Dedifferentiated amniotic fluid mesenchymal stem cell (primary cell): ENCODE measurements at regions not wholly inside any gene's neighbourhood (a gene's known extent, or its start where the extent isn't known, plus 50 kb on each side); places are given as distances from the start of the nearest gene placed in this dataset.

Source experiments
- DNase-seq: peaks from one replicate; pipeline ENCODE4 v3.0.0-alpha.2; 2016; ENCODE audit errors: extremely low spot score

GRCh38 chr22:49181431-49181830 is 646.2 kb downstream of the BRD1 start:
- DNase-seq = no peak

DNA sequence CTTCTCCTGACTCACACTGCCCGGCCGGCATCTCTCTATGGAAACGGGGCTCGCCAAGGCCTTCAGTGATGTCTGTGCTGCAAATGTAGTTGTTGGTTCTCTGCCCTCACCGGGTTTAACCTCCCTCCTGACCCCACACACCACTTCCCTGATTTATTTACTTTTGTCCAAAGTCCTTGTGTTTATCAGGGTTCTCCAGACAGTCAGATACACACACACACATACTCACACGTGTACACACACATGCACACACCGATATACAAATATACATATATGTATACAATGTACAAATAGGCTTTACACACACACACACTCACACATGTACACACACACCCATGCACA is 647.0 kb downstream of the BRD1 start:
- no peak for DNase-seq

- no peak for DNase-seq
Observed at GRCh38 chr22:49179886-49180682, 647.6 kb downstream of the BRD1 start.

- DNase-seq = no peak
Observed at GRCh38 chr22:49179175-49179574, 648.5 kb downstream of the BRD1 start.

DNA sequence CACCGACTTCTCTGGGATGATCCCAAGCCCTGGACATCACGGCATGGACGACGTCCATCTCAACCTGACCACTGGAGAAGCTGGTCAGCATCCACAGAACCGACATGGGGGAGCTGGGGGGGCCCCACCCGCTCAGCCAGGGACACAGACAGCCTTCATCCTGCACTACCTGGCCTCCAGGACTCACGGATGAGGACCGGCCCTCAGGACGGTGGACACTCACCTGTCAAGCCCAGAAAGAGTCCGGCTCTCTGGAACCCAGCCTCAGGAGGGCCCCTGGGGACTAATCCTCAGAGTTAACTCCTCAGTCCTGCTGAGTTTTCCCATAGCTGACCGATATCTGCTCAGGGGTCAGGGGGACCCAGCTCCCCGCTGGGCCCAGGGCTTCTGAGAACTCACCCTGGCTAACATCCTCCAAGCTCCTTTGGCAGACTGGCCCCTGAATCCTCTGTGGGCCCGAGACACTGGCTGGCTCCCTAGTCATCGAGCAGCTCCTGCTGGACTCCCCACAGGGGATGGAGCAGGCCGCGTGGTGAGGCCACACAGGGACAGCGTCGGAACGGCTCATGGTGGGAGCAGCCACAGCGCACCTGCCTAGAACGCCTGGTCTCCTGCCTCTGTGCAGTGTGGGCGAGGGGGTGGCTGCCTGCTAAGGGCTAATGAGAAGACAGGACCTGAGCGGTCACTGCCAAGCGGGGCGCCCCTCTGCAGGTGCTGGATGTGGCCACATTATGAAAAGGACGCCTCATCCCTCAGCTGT is 649.2 kb downstream of the BRD1 start:
- DNase-seq = no peak

DNA sequence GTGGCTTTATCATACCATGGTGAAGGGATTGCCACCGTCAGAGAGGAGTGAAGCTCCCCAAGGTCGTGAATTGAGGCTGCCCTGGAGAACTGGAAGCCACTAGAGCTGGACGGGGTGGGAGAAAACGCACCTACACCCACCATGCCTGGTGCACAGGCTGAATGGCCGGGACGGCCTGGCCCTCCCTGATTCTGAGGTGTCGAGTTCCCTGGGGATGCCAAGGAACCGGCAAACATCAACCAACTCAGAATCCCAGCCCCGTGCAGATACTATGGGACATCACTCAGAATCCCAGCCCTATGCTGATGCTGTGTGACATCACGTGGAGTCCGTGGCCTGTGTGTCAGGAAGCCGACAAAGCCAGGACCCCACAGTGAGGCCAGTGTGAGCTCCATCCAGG is 650.0 kb downstream of the BRD1 start:
- DNase-seq = no peak

DNA sequence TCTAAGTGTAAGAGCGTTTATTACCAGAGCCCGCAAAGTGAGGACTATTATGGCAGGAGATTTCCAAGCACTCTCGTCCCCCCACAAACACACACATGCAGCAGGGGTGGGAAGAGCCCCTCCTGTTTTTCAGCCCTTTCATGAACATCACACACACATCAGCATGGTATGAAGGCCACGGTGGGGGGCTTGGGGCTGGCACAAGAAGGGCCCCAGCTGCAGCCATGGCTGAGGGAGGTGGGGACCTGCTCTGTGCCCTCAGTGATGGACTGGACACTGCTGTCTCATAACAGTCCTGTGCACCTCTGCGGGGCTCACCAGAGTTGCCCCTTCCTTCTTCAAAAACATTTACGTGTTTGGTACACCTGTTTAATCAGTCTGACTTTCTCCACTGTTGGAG is 650.7 kb downstream of the BRD1 start:
- DNase-seq = no peak

- DNase-seq = no peak
Observed at GRCh38 chr22:49170053-49170452, 657.6 kb downstream of the BRD1 start.

GRCh38 chr22:49169074-49169744 is 658.5 kb downstream of the BRD1 start:
- no peak for DNase-seq

GRCh38 chr22:49168219-49168813 is 659.4 kb downstream of the BRD1 start:
- DNase-seq = no peak

GRCh38 chr22:49166746-49167145 is 660.9 kb downstream of the BRD1 start:
- DNase-seq = no peak

- no peak for DNase-seq
Observed at GRCh38 chr22:49166211-49166610, 661.5 kb downstream of the BRD1 start.

DNA sequence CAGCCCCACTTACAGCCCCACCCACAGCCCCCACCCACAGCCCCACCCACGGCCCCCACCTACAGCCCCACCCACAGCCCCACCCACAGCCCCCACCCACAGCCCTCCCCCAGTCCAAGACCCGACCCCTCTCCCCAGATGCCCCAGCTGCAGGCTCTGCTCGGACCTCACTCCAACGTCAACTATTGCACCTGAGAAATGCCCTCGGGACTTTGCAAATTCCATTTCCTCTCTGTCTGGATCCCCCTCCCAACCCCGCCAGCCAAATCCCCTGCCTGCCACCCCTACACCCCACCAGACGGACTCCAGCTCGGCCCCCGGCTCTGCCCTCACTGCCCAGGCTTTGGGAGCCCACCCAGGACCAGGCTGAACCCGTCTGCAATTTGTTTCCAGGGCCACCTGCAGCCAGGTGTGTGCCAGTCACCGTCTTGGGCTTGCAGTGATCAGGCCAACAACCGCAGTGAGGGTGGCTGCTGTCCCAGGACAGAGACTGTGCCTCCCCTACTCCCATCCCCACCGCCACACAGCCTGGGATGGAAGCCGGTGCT is 662.8 kb downstream of the BRD1 start:
- DNase-seq = no peak

GRCh38 chr22:49163960-49164690 is 663.5 kb downstream of the BRD1 start:
- no peak for DNase-seq

GRCh38 chr22:49163258-49163959 is 664.3 kb downstream of the BRD1 start:
- no peak for DNase-seq

- no peak for DNase-seq
Observed at GRCh38 chr22:49162841-49163240, 664.8 kb downstream of the BRD1 start.

DNA sequence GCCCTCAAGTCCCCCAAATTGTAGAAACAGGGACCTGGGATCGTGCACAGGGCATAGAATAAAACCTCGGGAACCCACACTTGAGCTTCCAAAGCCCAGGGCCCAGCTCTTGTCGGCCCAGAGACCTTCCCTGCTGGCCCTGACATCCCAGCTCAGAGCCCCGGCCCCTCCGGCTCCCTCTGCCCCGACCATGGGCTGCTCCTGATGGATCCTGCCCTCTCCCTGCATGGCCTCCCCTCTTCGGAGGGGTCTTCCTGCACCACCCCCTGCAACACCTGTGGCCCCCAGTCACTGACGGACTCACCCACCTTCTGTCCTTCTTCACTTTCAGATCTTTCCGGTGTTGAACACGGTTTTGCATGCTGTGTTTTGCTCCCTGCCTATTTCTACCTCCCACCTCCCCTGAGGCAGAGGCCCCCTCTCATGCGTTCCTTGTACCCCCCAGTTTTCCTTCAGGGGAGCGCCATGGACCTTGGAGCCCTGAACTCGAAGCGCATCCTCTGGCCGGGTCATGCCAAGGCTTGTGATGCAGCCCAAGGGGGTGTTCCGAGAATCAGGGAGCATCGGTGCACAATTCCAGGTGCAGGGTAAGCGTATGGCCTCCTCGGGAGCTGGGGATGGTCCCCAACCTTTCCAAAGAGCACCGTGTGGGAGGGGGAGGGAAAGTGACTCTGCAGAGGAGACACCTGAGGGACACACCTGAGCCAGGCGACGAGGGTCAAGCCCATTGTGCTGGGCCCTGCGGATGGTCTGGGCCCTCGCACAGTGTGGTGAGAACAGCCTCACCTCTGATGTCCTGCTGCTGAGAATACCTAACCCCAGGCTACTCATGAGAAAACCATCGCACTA is 666.4 kb downstream of the BRD1 start:
- no peak for DNase-seq

DNA sequence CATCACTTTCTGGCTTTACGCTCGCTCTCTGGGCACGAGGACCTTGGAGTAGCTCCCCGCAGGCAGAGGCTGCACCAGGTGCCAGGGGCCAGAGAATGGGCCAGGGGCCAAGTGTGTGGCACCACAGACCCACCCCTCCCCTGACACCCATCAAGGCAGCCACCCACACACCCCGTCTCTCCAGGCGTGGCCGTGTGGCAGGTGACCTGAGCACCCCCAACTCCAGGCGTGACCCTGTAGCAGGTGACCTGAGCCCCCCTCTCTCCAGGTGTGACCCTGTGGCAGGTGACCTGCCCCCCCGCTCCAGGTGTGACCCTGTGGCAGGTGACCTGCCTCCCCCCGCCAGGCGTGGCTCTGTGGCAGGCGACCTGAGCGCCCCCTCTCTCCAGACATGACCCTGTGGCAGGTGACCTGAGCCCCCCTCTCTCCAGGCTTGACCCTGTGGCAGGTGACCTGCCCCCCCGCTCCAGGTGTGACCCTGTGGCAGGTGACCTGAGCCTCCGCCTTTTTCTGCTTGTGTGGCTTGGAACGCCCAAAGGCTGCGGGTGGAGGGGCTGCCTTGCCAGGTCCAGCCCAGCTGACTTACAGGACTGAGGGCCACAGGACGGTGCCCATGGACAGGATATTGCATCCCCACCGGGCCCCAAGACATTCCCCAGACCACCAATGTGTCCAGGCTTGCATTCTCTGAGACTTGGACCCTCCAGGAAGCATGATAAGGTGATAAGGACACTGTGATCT is 667.2 kb downstream of the BRD1 start:
- no peak for DNase-seq

DNA sequence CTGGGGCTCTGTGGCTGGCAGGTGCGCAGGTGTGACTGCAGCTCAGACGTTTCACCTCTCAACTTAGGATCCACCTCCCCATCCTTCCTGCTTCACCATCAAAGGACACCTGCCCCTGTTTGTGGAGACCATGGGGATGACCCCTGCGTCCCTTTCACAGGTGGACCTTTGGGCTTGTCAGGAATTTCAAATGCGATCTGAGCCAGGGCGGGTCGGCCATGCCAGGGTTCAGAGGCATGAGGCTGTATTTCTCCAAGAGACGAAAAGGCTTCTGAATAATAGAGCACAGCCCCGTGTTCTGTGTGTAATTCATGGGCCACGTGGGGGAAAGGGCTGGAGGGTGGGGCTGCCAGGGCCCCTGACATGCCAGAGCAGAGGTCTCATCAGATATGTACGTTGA is 668.0 kb downstream of the BRD1 start:
- DNase-seq = no peak
